BLaER1 treated with 17β-estradiol and CSF1 and Interleukin-3, amounts not matched to agents 10 nM and 100 nM (cell line): ENCODE measurements at regions not wholly inside any gene's neighbourhood (a gene's known extent, or its start where the extent isn't known, plus 50 kb on each side); places are given as distances from the start of the nearest gene placed in this dataset.

Experiments
- H3K27ac ChIP-seq, 11 experiments: shearing (Covaris generic); formaldehyde crosslinking; 2 replicates each; pipeline ENCODE4 v1.8.1; 2022
- H3K27me3 ChIP-seq, 11 experiments: shearing (Covaris generic); formaldehyde crosslinking; 2 replicates each; pipeline ENCODE4 v1.8.1; 2022
- H3K36me3 ChIP-seq, 11 experiments: shearing (Covaris generic); formaldehyde crosslinking; 2 replicates each; pipeline ENCODE4 v1.8.1; 2022
- H3K4me1 ChIP-seq, 10 experiments: shearing (Covaris generic); formaldehyde crosslinking; 2 replicates each; pipeline ENCODE4 v1.8.1; 2022
- H3K4me2 ChIP-seq, 11 experiments: shearing (Covaris generic); formaldehyde crosslinking; 2 replicates each; pipeline ENCODE4 v1.8.1; 2022
- H3K4me3 ChIP-seq, 10 experiments: shearing (Covaris generic); formaldehyde crosslinking; 2 replicates each; pipeline ENCODE4 v1.8.1; 2022
- H3K9ac ChIP-seq, 11 experiments: shearing (Covaris generic); formaldehyde crosslinking; 2 replicates each; pipeline ENCODE4 v1.8.1; 2022
- H3K9me3 ChIP-seq, 11 experiments: shearing (Covaris generic); formaldehyde crosslinking; replicated peaks in 1 of 11; 2 replicates each; pipeline ENCODE4 v1.8.1; 2022
- H4K20me1 ChIP-seq, 11 experiments: shearing (Covaris generic); formaldehyde crosslinking; 2 replicates each; pipeline ENCODE4 v1.8.1; 2022
- Cebpa-rat ChIP-seq, 11 experiments: shearing (Covaris generic); IDR thresholded peaks; 2 replicates each; pipeline ENCODE4 v1.8.1; 2022

- no peaks in the 10 kb centered on the region for H3K36me3 ChIP-seq
- no peak for TF ChIP-seq Cebpa-rat (IDR thresholded peaks at IDR 0.05)
- no peaks in the 10 kb centered on the region for H3K4me1 ChIP-seq
- H3K27ac ChIP-seq: no peak overlapping the region
- H3K9ac ChIP-seq: no peak overlapping the region
- 0 out of 22 replicates have a peak, but pooled peaks cover 0 to under 1% (median 0%) of the 10 kb centered on the region in 11 experiments for H3K9me3 ChIP-seq
- H3K27me3 ChIP-seq: no peaks in the 10 kb centered on the region
- H3K4me3 ChIP-seq: no peak overlapping the region
- no peak overlapping the region for H3K4me2 ChIP-seq
- no peaks in the 10 kb centered on the region for H4K20me1 ChIP-seq
These were observed 234.2 kb upstream of the MCTP2 start for GRCh38 chr15:93997071-93997658.

- peaks cover 0 to 35% (median 16%) of the 10 kb centered on the region in 11 experiments; a peak in 13 of 22 replicates for H3K9me3 ChIP-seq
- no peak overlapping the region for H3K9ac ChIP-seq
- H4K20me1 ChIP-seq: no peaks in the 10 kb centered on the region
- H3K4me3 ChIP-seq: no peak overlapping the region
- peaks cover 24 to 43% (median 38%) of the 10 kb centered on the region in 10 experiments for H3K4me1 ChIP-seq
- peak overlapping the region in 4 of 11 experiments; percentile 15 to 99 (median 73); a peak in 5 of 22 replicates for H3K27ac ChIP-seq
- TF ChIP-seq Cebpa-rat (IDR thresholded peaks at IDR 0.05): no peak
- no peaks in the 10 kb centered on the region for H3K27me3 ChIP-seq
- H3K36me3 ChIP-seq: no peaks in the 10 kb centered on the region; a peak in 1 of 22 replicates
- H3K4me2 ChIP-seq: no peak overlapping the region
These were observed 241.8 kb upstream of the MCTP2 start for GRCh38 chr15:93989440-93989998.

GRCh38 chr15:93987068-93987467, 244.3 kb upstream of the MCTP2 start:
- Histone ChIP-seq H3K9me3 (peaks cover 0 to 34% (median 16%) of the 10 kb centered on the region in 11 experiments; a peak in 13 of 22 replicates), H3K4me1 (peaks cover 24 to 68% (median 58%) of the 10 kb centered on the region in 10 experiments), H3K4me3 (peak overlapping the region in 4 of 10 experiments; percentile 9 to 27 (median 25); a peak in 3 of 20 replicates), H3K36me3 (no peaks in the 10 kb centered on the region; a peak in 1 of 22 replicates), H4K20me1 (no peaks in the 10 kb centered on the region), H3K4me2 (peak overlapping the region; percentile 41 to 88 (median 77); a peak in 20 of 22 replicates), H3K27me3 (no peaks in the 10 kb centered on the region), H3K9ac (peak overlapping the region in 8 of 11 experiments; percentile 57 to 87 (median 80); a peak in 14 of 22 replicates), H3K27ac (peak overlapping the region in 9 of 11 experiments; percentile 60 to 99 (median 95); a peak in 17 of 22 replicates)
- no peak for TF ChIP-seq Cebpa-rat (IDR thresholded peaks at IDR 0.05)

- H3K27me3 ChIP-seq: no peaks in the 10 kb centered on the region
- H3K9ac ChIP-seq: peak overlapping the region in 9 of 11 experiments; percentile 28 to 87 (median 77); a peak in 17 of 22 replicates
- no peak for TF ChIP-seq Cebpa-rat (IDR thresholded peaks at IDR 0.05)
- no peaks in the 10 kb centered on the region for H4K20me1 ChIP-seq
- peak overlapping the region in 10 of 11 experiments; percentile 28 to 99 (median 94); a peak in 19 of 22 replicates for H3K27ac ChIP-seq
- H3K36me3 ChIP-seq: no peaks in the 10 kb centered on the region; a peak in 1 of 22 replicates
- H3K4me2 ChIP-seq: peak overlapping the region; percentile 45 to 88 (median 77)
- peaks cover 24 to 69% (median 60%) of the 10 kb centered on the region in 10 experiments for H3K4me1 ChIP-seq
- H3K9me3 ChIP-seq: peaks cover 0 to 29% (median 13%) of the 10 kb centered on the region in 11 experiments; a peak in 13 of 22 replicates
- peak overlapping the region in 6 of 10 experiments; percentile 2 to 27 (median 12); a peak in 3 of 20 replicates for H3K4me3 ChIP-seq
These were observed 244.9 kb upstream of the MCTP2 start for GRCh38 chr15:93986400-93986984.

GRCh38 chr15:93985925-93986324, 245.4 kb upstream of the MCTP2 start:
- Histone ChIP-seq H3K4me2 (peak overlapping the region; percentile 45 to 88 (median 77)), H3K4me1 (peaks cover 24 to 69% (median 60%) of the 10 kb centered on the region in 10 experiments), H3K27me3 (no peaks in the 10 kb centered on the region), H3K27ac (peak overlapping the region in 10 of 11 experiments; percentile 28 to 99 (median 94); a peak in 19 of 22 replicates), H3K4me3 (peak overlapping the region in 7 of 10 experiments; percentile 12 to 40 (median 26); a peak in 7 of 20 replicates), H3K9me3 (peaks cover 0 to 29% (median 13%) of the 10 kb centered on the region in 11 experiments; a peak in 13 of 22 replicates), H3K36me3 (no peaks in the 10 kb centered on the region; a peak in 1 of 22 replicates), H4K20me1 (no peaks in the 10 kb centered on the region), H3K9ac (peak overlapping the region in 8 of 11 experiments; percentile 57 to 87 (median 80); a peak in 16 of 22 replicates)
- TF ChIP-seq Cebpa-rat (IDR thresholded peaks at IDR 0.05): peak in 6 of 11 experiments; percentile 44 to 89 (median 67); a peak in 7 of 22 replicates

- H3K4me1 ChIP-seq: peaks cover 24 to 76% (median 67%) of the 10 kb centered on the region in 10 experiments
- H3K9ac ChIP-seq: peak overlapping the region in 8 of 11 experiments; percentile 38 to 87 (median 78); a peak in 15 of 22 replicates
- H3K4me3 ChIP-seq: peak overlapping the region in 4 of 10 experiments; percentile 14 to 30 (median 26); a peak in 2 of 20 replicates
- H4K20me1 ChIP-seq: no peaks in the 10 kb centered on the region
- H3K27ac ChIP-seq: peak overlapping the region in 8 of 11 experiments; percentile 82 to 99 (median 96); a peak in 18 of 22 replicates
- no peak for TF ChIP-seq Cebpa-rat (IDR thresholded peaks at IDR 0.05)
- H3K4me2 ChIP-seq: peak overlapping the region; percentile 45 to 88 (median 77); a peak in 21 of 22 replicates
- H3K27me3 ChIP-seq: no peaks in the 10 kb centered on the region
- H3K9me3 ChIP-seq: peaks cover 0 to 29% (median 13%) of the 10 kb centered on the region in 11 experiments; a peak in 13 of 22 replicates
- H3K36me3 ChIP-seq: no peaks in the 10 kb centered on the region; a peak in 1 of 22 replicates
These were observed 246.2 kb upstream of the MCTP2 start for GRCh38 chr15:93985176-93985575.

- Histone ChIP-seq H3K9ac (no peak overlapping the region), H3K4me3 (no peak overlapping the region), H3K36me3 (no peaks in the 10 kb centered on the region; a peak in 1 of 22 replicates), H3K4me2 (peak overlapping the region in 9 of 11 experiments; percentile 1 to 88 (median 83); a peak in 16 of 22 replicates), H3K27ac (peak overlapping the region in 4 of 11 experiments; percentile 95 to 99 (median 96); a peak in 5 of 22 replicates), H3K27me3 (no peaks in the 10 kb centered on the region), H4K20me1 (no peaks in the 10 kb centered on the region), H3K9me3 (peaks cover 0 to 13% (median 9%) of the 10 kb centered on the region in 11 experiments; a peak in 13 of 22 replicates), H3K4me1 (peaks cover 24 to 83% (median 71%) of the 10 kb centered on the region in 10 experiments)
- no peak for TF ChIP-seq Cebpa-rat (IDR thresholded peaks at IDR 0.05)
These were observed 247.8 kb upstream of the MCTP2 start for GRCh38 chr15:93983526-93983925.

GRCh38 chr15:93982226-93982727, 249.1 kb upstream of the MCTP2 start:
- no peak for TF ChIP-seq Cebpa-rat (IDR thresholded peaks at IDR 0.05)
- no peaks in the 10 kb centered on the region for H4K20me1 ChIP-seq
- no peaks in the 10 kb centered on the region for H3K27me3 ChIP-seq
- H3K4me3 ChIP-seq: no peak overlapping the region
- H3K4me1 ChIP-seq: peaks cover 22 to 71% (median 59%) of the 10 kb centered on the region in 10 experiments
- no peaks in the 10 kb centered on the region for H3K36me3 ChIP-seq
- peak overlapping the region in 2 of 11 experiments; percentile 3 to 88; a peak in 2 of 22 replicates for H3K4me2 ChIP-seq
- H3K9ac ChIP-seq: no peak overlapping the region
- H3K27ac ChIP-seq: peak overlapping the region in 3 of 11 experiments; percentile 1 to 97 (median 8); a peak in 1 of 22 replicates
- H3K9me3 ChIP-seq: peaks cover 0 to under 1% (median 0%) of the 10 kb centered on the region in 11 experiments; a peak in 2 of 22 replicates
